GM20000 (cell line): ENCODE measurements at regions not wholly inside any gene's neighbourhood (a gene's known extent, or its start where the extent isn't known, plus 50 kb on each side); places are given as distances from the start of the nearest gene placed in this dataset.
"Not testable (repeated sequence)": the region's sequence is repeated elsewhere in the genome, so short reads cannot be mapped to it uniquely, and the experiment has no call there.

ENCODE experiments used
- DNase-seq: peaks from one replicate; pipeline ENCODE4 v3.0.0; 2012; ENCODE audit warnings: low spot score
- CTCF ChIP-seq: IDR thresholded peaks from 2 replicates; pipeline ENCODE4 v1.5.1; 2012; ENCODE audit warnings: mild to moderate bottlenecking, control low read depth; ENCODE audit errors: extremely low read depth, missing control alignments

GRCh38 chr6:44742201-44742600 lies 354.7 kb downstream of the CDC5L start:
- DNase-seq = no peak
- no peak for TF ChIP-seq CTCF

- TF ChIP-seq CTCF = no peak
- no peak for DNase-seq
Observed at GRCh38 chr6:44742828-44743372, 355.4 kb downstream of the CDC5L start.

- not testable (repeated sequence) for DNase-seq
Observed at GRCh38 chr6:44760116-44760515, 372.6 kb downstream of the CDC5L start.

- TF ChIP-seq CTCF = no peak
- DNase-seq = no peak
Observed at GRCh38 chr6:44761046-44761445, 373.5 kb downstream of the CDC5L start.

- no peak for DNase-seq
- no peak for TF ChIP-seq CTCF
Observed at GRCh38 chr6:44762496-44762895, 375.0 kb downstream of the CDC5L start.

- no peak for TF ChIP-seq CTCF
- DNase-seq = no peak
Observed at GRCh38 chr6:44771647-44772415, 384.3 kb downstream of the CDC5L start.

- DNase-seq = no peak
- no peak for TF ChIP-seq CTCF
Observed at GRCh38 chr6:44772838-44773237, 385.3 kb downstream of the CDC5L start.

- TF ChIP-seq CTCF = no peak
- no peak for DNase-seq
Observed at GRCh38 chr6:44775121-44775520, 387.6 kb downstream of the CDC5L start.
